ENCODE measurements at regions not wholly inside any gene's neighbourhood (a gene's known extent, or its start where the extent isn't known, plus 50 kb on each side); places are given as distances from the start of the nearest gene placed in this dataset.

GRCh38 chr15:67992834-67993233 lies 61.3 kb upstream of the PIAS1 start:
- TF ChIP-seq, protein P1, sequence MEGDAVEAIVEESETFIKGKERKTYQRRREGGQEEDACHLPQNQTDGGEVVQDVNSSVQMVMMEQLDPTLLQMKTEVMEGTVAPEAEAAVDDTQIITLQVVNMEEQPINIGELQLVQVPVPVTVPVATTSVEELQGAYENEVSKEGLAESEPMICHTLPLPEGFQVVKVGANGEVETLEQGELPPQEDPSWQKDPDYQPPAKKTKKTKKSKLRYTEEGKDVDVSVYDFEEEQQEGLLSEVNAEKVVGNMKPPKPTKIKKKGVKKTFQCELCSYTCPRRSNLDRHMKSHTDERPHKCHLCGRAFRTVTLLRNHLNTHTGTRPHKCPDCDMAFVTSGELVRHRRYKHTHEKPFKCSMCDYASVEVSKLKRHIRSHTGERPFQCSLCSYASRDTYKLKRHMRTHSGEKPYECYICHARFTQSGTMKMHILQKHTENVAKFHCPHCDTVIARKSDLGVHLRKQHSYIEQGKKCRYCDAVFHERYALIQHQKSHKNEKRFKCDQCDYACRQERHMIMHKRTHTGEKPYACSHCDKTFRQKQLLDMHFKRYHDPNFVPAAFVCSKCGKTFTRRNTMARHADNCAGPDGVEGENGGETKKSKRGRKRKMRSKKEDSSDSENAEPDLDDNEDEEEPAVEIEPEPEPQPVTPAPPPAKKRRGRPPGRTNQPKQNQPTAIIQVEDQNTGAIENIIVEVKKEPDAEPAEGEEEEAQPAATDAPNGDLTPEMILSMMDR (IDR thresholded peaks at IDR 0.05; ENCODE audit: insufficient read depth, low read length, poor library complexity, severe bottlenecking): no peak
- no peak for TF ChIP-seq EZH2phosphoT487 (conservative IDR thresholded peaks at IDR 0.05; ENCODE audit: low read length)

Data from SU-DHL-6 (cell line).